IgD-negative memory B cell (primary cell): ENCODE measurements at regions not wholly inside any gene's neighbourhood (a gene's known extent, or its start where the extent isn't known, plus 50 kb on each side); places are given as distances from the start of the nearest gene placed in this dataset.

Experiments
- H3K27ac Mint-ChIP-seq, 3 donors: one replicate each; pipeline ENCODE4 v1.8.0; 2020 to 2022; ENCODE audit warnings: mild to moderate bottlenecking in 3 of 3, mixed read lengths in 3 of 3, moderate library complexity in 1 of 3
- H3K27me3 Mint-ChIP-seq: one replicate; pipeline ENCODE4 v1.8.0; 2021; ENCODE audit warnings: mixed read lengths
- H3K36me3 Mint-ChIP-seq: one replicate; pipeline ENCODE4 v1.8.0; 2020; ENCODE audit warnings: mild to moderate bottlenecking, mixed read lengths
- H3K4me1 Mint-ChIP-seq, 3 donors: one replicate each; pipeline ENCODE4 v1.8.0; 2020 to 2022; ENCODE audit warnings: mixed read lengths in 3 of 3, mild to moderate bottlenecking in 1 of 3
- H3K4me3 Mint-ChIP-seq, 4 donors: one replicate each; pipeline ENCODE4 v1.8.0; 2020 to 2022; ENCODE audit warnings: mild to moderate bottlenecking in 4 of 4, mixed read lengths in 4 of 4, moderate library complexity in 3 of 4
- H3K9me3 Mint-ChIP-seq, 3 donors: one replicate each; pipeline ENCODE4 v1.8.0; 2020 to 2021; ENCODE audit warnings: mixed read lengths in 3 of 3, mild to moderate bottlenecking in 1 of 3

DNA sequence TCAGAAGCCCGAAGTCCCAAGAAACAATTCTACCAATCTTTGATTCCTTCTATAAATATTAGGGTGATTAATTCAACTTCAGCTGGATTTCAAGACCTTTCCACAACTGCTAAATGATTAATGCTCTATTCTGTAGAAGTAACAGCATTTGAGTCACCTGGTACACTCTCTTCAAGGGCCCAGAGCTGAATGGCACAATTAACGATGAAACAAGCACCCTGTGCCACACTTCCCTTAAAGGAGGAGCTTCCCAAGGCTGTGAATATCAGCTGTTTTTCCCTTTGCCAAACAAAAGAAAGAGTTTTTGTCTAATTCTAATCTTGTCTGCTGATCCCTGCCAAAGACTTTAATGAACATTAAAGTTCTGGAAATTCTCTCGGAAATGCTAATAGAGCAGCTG, 56.0 kb downstream of the BOD1L2 start:
- H3K27me3 Mint-ChIP-seq: peaks cover 13% of the 10 kb centered on the region
- no peaks in the 10 kb centered on the region for H3K36me3 Mint-ChIP-seq
- H3K4me3 Mint-ChIP-seq: no peak overlapping the region
- no peaks in the 10 kb centered on the region for H3K4me1 Mint-ChIP-seq
- H3K9me3 Mint-ChIP-seq: peaks cover 0 to 2% (median 0%) of the 10 kb centered on the region in 3 donors
- H3K27ac Mint-ChIP-seq: no peak overlapping the region

DNA sequence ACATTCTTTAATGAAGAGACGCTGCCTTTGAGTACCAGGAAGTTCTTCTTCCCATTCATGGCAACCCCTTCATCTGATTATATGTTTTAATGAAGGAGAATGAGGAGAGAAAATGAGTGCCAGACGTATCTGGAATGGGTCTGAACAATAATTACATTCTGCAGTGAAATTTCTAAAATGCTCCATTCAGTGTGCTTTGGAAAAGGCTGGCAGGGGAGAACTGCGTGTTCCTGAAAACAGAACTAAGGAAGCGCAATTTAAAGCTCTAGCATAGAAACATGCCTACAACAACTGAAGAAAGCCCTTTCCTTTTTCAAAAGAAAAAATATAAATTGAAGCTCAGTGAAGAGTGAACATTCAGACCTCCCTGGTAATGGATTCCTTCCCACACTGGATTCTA, 58.8 kb downstream of the BOD1L2 start:
- Mint-ChIP-seq H3K9me3 (peaks cover 0 to 2% (median 0%) of the 10 kb centered on the region in 3 donors), H3K27me3 (peaks cover 14% of the 10 kb centered on the region), H3K4me1 (peaks cover 0 to 8% (median 1%) of the 10 kb centered on the region in 3 donors), H3K4me3 (no peak overlapping the region), H3K27ac (no peak overlapping the region), H3K36me3 (no peaks in the 10 kb centered on the region)

DNA sequence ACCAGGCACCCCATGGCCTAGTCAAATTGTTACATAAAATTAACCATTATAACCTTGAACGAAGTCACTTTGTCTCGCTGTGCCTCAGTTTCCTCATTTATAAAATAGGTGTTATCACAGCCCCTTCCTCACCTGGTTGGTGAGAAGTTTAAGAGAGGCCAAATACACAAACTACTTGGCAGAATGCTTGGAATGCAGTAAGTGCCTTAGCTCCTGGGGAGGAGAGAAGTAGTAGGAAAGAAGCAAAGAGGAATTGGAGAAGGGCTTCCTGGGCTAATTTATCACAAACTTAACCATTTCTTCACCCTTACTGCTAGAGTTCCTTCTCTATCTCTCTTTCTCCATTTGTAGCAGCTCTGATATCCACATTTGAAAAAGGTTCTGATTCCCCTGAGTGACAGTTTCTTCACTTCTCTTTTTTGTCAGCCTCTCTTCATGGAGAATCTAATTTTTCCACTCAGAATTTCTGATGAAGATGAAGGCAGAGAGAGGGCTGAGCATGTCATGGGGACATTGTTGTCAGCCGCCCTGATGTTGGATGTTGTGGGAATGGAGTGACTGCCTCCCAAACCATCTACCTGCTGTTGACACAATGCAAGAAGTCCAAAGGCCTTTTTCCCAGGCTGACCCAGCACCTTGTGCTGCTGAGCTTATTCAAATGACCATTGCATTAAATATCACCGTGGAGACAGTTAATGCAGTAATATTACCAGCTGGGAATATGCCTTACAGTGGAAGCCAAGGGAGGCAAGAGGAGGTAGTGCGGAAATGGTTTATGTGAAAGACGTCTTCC, 60.4 kb downstream of the BOD1L2 start:
- Mint-ChIP-seq H3K4me1 (peaks cover 0 to 8% (median 1%) of the 10 kb centered on the region in 3 donors), H3K36me3 (no peaks in the 10 kb centered on the region), H3K27ac (no peak overlapping the region), H3K4me3 (no peak overlapping the region), H3K9me3 (peaks cover 0 to 3% (median 0%) of the 10 kb centered on the region in 3 donors), H3K27me3 (peaks cover 20% of the 10 kb centered on the region)

GRCh38 chr18:57208047-57208446, 61.2 kb downstream of the BOD1L2 start:
- Mint-ChIP-seq H3K9me3 (peaks cover 0 to 3% (median 0%) of the 10 kb centered on the region in 3 donors), H3K36me3 (no peaks in the 10 kb centered on the region), H3K27ac (no peak overlapping the region), H3K4me3 (no peak overlapping the region), H3K27me3 (peaks cover 20% of the 10 kb centered on the region), H3K4me1 (peaks cover 0 to 8% (median 1%) of the 10 kb centered on the region in 3 donors)

- Mint-ChIP-seq H3K27ac (no peak overlapping the region), H3K36me3 (no peaks in the 10 kb centered on the region), H3K4me3 (peak overlapping the region in 2 of 4 donors; percentile 75 to 78), H3K27me3 (peaks cover 19% of the 10 kb centered on the region), H3K9me3 (peaks cover 0 to 1% (median 0%) of the 10 kb centered on the region in 3 donors), H3K4me1 (peaks cover 0 to 8% (median 1%) of the 10 kb centered on the region in 3 donors)
Observed at GRCh38 chr18:57209713-57210106, 62.8 kb downstream of the BOD1L2 start.

DNA sequence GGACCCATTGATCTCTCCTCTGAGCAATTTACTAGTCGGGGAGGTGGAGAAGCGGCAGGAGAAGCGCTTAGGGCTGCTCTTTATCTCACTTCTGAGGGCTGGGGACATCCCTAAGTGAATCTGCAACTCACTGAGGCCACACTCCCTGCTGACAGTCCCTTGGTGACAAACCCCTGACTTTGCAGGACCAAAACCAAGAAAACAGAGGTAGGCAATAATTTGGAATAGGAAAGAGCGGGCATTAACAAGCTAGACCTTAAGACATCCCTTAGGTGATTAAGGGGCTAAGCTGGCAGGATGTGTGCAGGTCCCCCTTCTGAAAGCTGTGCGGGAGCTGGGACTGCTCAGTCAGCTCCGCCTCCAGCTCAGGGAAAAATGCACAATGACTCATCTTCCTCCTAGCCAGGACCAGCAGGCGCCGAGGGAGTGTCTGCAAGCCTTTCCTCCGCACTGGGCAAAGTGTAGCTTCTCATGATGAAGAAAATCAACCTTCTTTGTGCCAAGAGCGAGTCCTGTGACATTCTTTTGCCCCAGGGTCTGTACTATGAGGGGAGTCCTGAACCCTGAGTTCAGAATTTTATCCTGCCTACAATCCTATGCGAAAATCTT, 63.3 kb downstream of the BOD1L2 start:
- H3K4me3 Mint-ChIP-seq: peak overlapping the region in 2 of 4 donors; percentile 75 to 78
- H3K27me3 Mint-ChIP-seq: peaks cover 16% of the 10 kb centered on the region
- peaks cover 0 to 1% (median 0%) of the 10 kb centered on the region in 3 donors for H3K9me3 Mint-ChIP-seq
- H3K27ac Mint-ChIP-seq: no peak overlapping the region
- no peaks in the 10 kb centered on the region for H3K36me3 Mint-ChIP-seq
- H3K4me1 Mint-ChIP-seq: peaks cover 0 to 8% (median 1%) of the 10 kb centered on the region in 3 donors

- H3K4me1 Mint-ChIP-seq: peaks cover 0 to 8% (median 1%) of the 10 kb centered on the region in 3 donors
- no peak overlapping the region for H3K4me3 Mint-ChIP-seq
- peaks cover 14% of the 10 kb centered on the region for H3K27me3 Mint-ChIP-seq
- H3K9me3 Mint-ChIP-seq: peaks cover 0 to 1% (median 0%) of the 10 kb centered on the region in 3 donors
- H3K27ac Mint-ChIP-seq: no peak overlapping the region
- no peaks in the 10 kb centered on the region for H3K36me3 Mint-ChIP-seq
Observed at GRCh38 chr18:57210716-57211411, 64.0 kb downstream of the BOD1L2 start.

DNA sequence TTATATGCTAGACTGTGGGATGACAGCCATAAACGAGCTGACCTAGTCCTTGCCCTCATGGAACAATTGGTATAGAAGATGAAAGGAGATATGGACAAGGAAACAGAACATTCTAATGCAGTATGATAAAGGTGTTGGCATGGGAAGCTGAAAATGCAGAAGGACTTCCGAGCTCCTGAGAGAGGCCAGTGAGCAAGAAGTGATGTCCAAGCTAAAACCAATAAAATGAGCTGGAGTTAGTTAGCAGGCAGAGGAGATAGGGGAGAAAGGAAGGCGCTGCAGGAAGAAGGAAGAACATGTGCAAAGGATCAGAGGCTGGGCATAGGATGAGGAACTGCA, 64.5 kb downstream of the BOD1L2 start:
- Mint-ChIP-seq H3K27ac (no peak overlapping the region), H3K4me3 (no peak overlapping the region), H3K9me3 (peaks cover 0 to 1% (median 0%) of the 10 kb centered on the region in 3 donors), H3K36me3 (no peaks in the 10 kb centered on the region), H3K4me1 (peaks cover 0 to 8% (median 1%) of the 10 kb centered on the region in 3 donors), H3K27me3 (peaks cover 14% of the 10 kb centered on the region)

- peaks cover 14% of the 10 kb centered on the region for H3K27me3 Mint-ChIP-seq
- peaks cover 0 to 1% (median 0%) of the 10 kb centered on the region in 3 donors for H3K9me3 Mint-ChIP-seq
Observed at GRCh38 chr18:57211776-57212175, 64.9 kb downstream of the BOD1L2 start.

DNA sequence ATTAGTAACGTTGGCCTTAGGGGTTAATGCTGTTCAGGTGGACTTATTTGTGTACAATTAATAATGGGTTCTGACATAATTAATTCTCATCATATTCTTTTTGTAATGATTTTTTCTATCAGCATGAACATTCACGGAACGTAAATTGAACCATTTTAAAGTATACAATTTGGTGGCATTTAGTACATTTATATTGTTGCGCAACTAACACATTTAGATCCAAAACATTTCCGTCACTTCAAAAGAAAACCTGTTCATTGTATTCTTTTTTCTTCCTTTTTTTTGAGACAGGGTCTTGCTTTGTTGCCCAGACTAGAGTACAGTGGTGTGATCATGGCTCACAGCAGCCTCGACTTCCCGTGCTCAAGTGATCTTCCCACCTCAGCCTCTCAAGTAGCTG, 65.8 kb downstream of the BOD1L2 start:
- no peak overlapping the region for H3K27ac Mint-ChIP-seq
- peaks cover 10% of the 10 kb centered on the region for H3K27me3 Mint-ChIP-seq
- no peak overlapping the region for H3K4me3 Mint-ChIP-seq
- peaks cover 0 to 8% (median 1%) of the 10 kb centered on the region in 3 donors for H3K4me1 Mint-ChIP-seq
- no peaks in the 10 kb centered on the region for H3K36me3 Mint-ChIP-seq
- H3K9me3 Mint-ChIP-seq: peaks cover 0 to 4% (median 0%) of the 10 kb centered on the region in 3 donors

More at GRCh38 chr18:57211776-57212175, 64.9 kb downstream of the BOD1L2 start:
- no peak overlapping the region for H3K4me3 Mint-ChIP-seq
- peaks cover 0 to 8% (median 1%) of the 10 kb centered on the region in 3 donors for H3K4me1 Mint-ChIP-seq
- H3K36me3 Mint-ChIP-seq: no peaks in the 10 kb centered on the region
- H3K27ac Mint-ChIP-seq: no peak overlapping the region

DNA sequence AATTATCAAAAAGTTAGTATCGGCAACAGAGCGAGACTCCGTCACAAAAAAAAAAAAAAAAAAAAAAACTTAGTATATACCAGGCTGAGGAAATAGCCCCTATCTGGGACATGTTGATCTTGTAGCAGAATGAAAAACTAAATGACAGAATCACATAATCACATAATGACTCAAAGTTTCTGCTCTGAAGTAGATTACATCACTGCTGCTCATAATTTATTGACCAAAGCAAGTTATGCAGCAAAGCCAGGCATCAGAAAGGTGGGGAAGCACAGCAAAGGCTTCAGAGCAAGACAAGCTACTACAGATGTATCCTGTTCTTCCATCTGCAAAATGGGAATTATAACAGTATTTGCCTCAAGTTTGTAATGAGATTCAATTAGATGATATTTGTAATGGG, 68.1 kb downstream of the BOD1L2 start:
- peaks cover 0 to 5% (median 0%) of the 10 kb centered on the region in 3 donors for H3K9me3 Mint-ChIP-seq
- H3K36me3 Mint-ChIP-seq: no peaks in the 10 kb centered on the region
- no peak overlapping the region for H3K27ac Mint-ChIP-seq
- peaks cover 0 to 3% (median 0%) of the 10 kb centered on the region in 3 donors for H3K4me1 Mint-ChIP-seq
- no peak overlapping the region for H3K4me3 Mint-ChIP-seq
- peaks cover 7% of the 10 kb centered on the region for H3K27me3 Mint-ChIP-seq

DNA sequence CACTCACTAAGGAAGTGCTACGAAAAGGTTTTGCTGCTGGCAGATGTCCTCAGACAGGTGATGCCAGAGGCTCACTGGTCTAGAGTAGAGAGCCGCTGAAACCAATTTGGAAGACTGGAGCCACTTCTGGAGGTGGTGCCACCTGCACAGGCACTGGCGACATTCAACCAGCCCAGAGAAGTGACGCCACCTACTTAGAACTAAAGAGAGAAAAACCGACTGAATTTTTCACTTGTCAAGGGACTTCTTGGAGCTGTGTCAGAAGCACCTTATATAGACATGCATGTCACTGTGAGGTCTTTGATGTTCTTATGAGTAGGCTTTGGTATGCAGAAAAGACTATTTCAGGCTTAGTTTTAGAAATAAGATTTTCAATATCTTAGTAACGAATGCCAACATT, 71.4 kb downstream of the BOD1L2 start:
- Mint-ChIP-seq H3K4me1 (no peaks in the 10 kb centered on the region), H3K27me3 (peaks cover 7% of the 10 kb centered on the region), H3K36me3 (peaks cover 2% of the 10 kb centered on the region), H3K9me3 (peaks cover 0 to 6% (median 0%) of the 10 kb centered on the region in 3 donors), H3K27ac (no peak overlapping the region), H3K4me3 (no peak overlapping the region)

DNA sequence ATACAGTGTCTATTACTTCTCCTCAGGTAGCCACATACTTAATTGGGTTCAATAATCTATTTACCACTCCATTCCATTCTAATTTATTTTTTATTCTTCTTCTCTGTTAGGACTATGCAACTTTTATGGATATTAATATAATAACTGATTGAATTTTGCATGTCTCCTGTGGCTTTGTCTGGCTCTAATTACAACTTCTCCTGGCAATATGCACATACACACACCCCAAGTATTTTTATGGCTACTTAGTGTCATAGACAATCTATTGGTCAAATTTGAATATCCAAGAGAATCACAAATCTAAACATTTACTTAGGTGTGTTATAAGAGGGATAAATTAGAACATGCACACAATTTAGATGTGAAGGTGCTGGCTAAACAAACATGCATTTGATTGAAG, 73.1 kb downstream of the BOD1L2 start:
- Mint-ChIP-seq H3K36me3 (peaks cover 2% of the 10 kb centered on the region), H3K4me3 (no peak overlapping the region), H3K27ac (no peak overlapping the region), H3K27me3 (peaks cover 7% of the 10 kb centered on the region), H3K4me1 (no peaks in the 10 kb centered on the region), H3K9me3 (peaks cover 0 to 6% (median 0%) of the 10 kb centered on the region in 3 donors)

- Mint-ChIP-seq H3K27me3 (peaks cover 7% of the 10 kb centered on the region), H3K36me3 (peaks cover 2% of the 10 kb centered on the region), H3K4me3 (no peak overlapping the region), H3K27ac (no peak overlapping the region), H3K9me3 (peaks cover 0 to 6% (median 0%) of the 10 kb centered on the region in 3 donors), H3K4me1 (no peaks in the 10 kb centered on the region)
Observed at GRCh38 chr18:57220480-57220879, 73.6 kb downstream of the BOD1L2 start.

DNA sequence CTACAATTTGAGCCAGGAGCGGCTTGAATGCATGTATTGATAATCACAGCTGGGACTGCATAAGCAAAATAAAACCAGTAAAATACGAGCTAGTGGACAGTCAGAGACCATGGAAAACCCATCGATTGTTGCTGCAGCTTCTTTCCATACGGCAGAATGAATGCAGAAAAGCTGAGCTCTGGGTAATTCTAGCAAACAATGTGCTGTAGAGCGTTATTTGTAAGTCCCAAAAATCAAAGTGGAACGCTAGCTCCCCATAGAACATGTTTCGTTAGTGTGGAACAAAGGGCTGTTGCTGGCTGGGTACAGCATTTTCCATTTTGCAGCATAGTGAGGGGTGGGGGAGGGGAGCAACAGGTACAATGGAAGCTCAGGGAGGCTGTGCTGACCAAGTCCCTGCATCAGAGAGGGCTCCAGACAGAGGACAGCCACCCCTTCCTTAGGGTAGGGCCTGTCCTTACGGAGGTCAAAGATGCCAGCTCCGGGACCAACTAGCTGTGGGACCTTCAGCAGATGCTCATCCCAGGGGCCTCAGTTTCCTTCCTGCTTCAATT, 74.1 kb downstream of the BOD1L2 start:
- Mint-ChIP-seq H3K27ac (no peak overlapping the region), H3K4me1 (no peaks in the 10 kb centered on the region), H3K9me3 (peaks cover 0 to 6% (median 0%) of the 10 kb centered on the region in 3 donors), H3K4me3 (no peak overlapping the region), H3K36me3 (peaks cover 2% of the 10 kb centered on the region), H3K27me3 (peaks cover 7% of the 10 kb centered on the region)
